Right cardiac atrium (tissue), 5 donors: ENCODE measurements at regions not wholly inside any gene's neighbourhood (a gene's known extent, or its start where the extent isn't known, plus 50 kb on each side); places are given as distances from the start of the nearest gene placed in this dataset.
"Not testable (repeated sequence)": the region's sequence is repeated elsewhere in the genome, so short reads cannot be mapped to it uniquely, and the experiment has no call there.

Experiments used
- ATAC-seq, 2 donors: fragments of 200-7000 bp; cut with Tn5 transposase; one replicate each; pipeline versions ENCODE4 v1.8.0 to v1.9.1; 2020; ENCODE audit warnings: moderate library complexity in 2 of 2, mild to moderate bottlenecking in 1 of 2
- DNase-seq, 3 donors: peaks; one replicate each; pipeline ENCODE4 v3.0.0-alpha.2; 2020
- H3K27ac ChIP-seq: one replicate; pipeline ENCODE4 v1.5.1; 2013; ENCODE audit warnings: mild to moderate bottlenecking, low read length, control low read depth, moderate library complexity
- H3K27me3 ChIP-seq: one replicate; pipeline ENCODE4 v1.6.1; 2013; ENCODE audit not compliant: control insufficient read depth, insufficient read depth
- H3K4me1 ChIP-seq: one replicate; pipeline ENCODE4 v1.6.1; 2013; ENCODE audit warnings: low read length; ENCODE audit not compliant: control insufficient read depth, insufficient read depth
- H3K4me3 ChIP-seq: one replicate; pipeline ENCODE4 v1.5.1; 2013; ENCODE audit warnings: low read length, control low read depth
- H3K9me3 ChIP-seq: one replicate; pipeline ENCODE4 v1.6.1; 2013; ENCODE audit warnings: low read length; ENCODE audit not compliant: control insufficient read depth
- WGBS: extraction: QIAGEN DNeasy Blood & Tissue Kit; methylation state at CpG from one replicate; pipeline ENCODE4 v1.1.7; 2013; 5-methylcytosine and 5-hydroxymethylcytosine counted together
- intact Hi-C, 4 donors: fragments of 100-400 bp; cut with DNase I; formaldehyde crosslinking; loops; one replicate each; pipeline versions ENCODE4 v1.11.0 to v1.14.0; 2022 to 2023
- donor health status: healthy with polysubstance abuse.
- donor health status: DM: no; HTN: yes; CAD: no.
- donor health status: DM: no; HTN: no; CAD: no.
- donor health status: DM: no; HTN: yes; CAD: no; lungs with severe emphysema.
- donor health status: DM: yes; HTN: yes; CAD: no.

DNA sequence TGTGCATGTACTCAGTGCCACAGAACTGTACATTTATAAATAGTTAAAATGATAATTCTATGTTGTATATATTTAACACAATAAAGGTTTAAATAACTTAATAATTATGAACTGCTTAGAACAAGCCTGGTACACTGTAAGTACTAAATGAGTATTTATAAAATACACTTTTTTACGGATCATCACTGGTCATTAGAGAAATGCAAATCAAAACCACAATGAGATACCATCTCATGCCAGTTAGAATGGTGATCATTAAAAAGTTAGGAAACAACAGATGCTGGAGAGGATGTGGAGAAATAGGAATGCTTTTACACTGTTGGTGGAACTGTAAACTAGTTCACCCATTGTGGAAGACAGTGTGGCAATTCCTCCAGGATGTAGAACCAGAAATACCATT is 74.4 kb upstream of the C3orf49 start:
- not testable (repeated sequence) for H3K4me1 ChIP-seq
- WGBS, result 85% methylated on average over 1 of the region's 1 CpG

DNA sequence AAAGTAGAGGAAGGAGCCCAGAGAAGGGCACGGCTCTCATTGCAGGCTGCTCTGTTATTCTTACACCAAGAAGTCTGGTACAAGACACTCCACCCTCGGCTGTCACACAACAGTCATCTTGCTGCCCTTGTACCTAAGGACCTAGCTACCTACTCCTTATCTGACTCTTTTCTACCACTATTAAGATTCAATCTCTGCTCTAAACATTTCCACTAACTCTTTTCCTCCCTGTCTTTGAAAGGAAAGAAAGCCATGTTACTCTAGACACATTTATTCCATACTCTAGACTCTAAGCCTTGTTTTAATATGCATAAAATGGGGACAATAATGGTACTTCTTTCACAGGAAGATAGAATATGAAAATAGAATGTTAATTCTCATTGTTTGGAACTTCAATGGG is 73.3 kb upstream of the C3orf49 start:
- H3K9me3 ChIP-seq, result no peaks in the 10 kb centered on the region
- no peaks in the 10 kb centered on the region for H3K4me1 ChIP-seq
- WGBS, result 74% methylated on average over 2 of the region's 2 CpGs
- no peak for DNase-seq
- intact Hi-C loops, result no loop called here
- H3K27me3 ChIP-seq, result no peaks in the 10 kb centered on the region
- no peak overlapping the region for H3K4me3 ChIP-seq
- H3K27ac ChIP-seq, result no peak overlapping the region
- ATAC-seq, result no peak

More for the DNA sequence above, 74.4 kb upstream of the C3orf49 start:
- H3K27ac ChIP-seq, H3K4me3 ChIP-seq, H3K27me3 ChIP-seq, ATAC-seq, H3K9me3 ChIP-seq, DNase-seq, intact Hi-C loops: not testable (repeated sequence)

DNA sequence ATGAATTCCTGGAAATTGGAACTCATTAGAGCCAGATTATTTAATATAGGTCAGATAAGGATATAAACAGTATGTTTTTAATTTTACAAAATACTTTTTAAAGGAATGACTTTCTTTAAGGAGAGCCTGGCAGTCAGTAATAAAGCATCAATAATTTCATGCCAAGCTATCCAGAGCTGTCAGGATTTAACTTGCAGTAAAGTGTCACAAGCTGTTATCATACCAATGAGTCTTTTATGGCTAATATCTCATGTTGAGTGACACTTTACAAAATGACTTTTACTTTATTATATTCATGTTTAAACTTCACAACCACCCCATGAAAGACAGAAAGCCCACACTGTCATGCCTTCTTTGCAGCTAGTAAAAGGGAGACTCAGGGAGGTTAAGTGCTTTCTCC is 72.9 kb upstream of the C3orf49 start:
- H3K27me3 ChIP-seq, result no peaks in the 10 kb centered on the region
- no peak overlapping the region for H3K4me3 ChIP-seq
- no peaks in the 10 kb centered on the region for H3K9me3 ChIP-seq
- DNase-seq, result no peak
- no peak overlapping the region for H3K27ac ChIP-seq
- intact Hi-C loops, result no loop called here
- ATAC-seq, result no peak
- no peaks in the 10 kb centered on the region for H3K4me1 ChIP-seq

DNA sequence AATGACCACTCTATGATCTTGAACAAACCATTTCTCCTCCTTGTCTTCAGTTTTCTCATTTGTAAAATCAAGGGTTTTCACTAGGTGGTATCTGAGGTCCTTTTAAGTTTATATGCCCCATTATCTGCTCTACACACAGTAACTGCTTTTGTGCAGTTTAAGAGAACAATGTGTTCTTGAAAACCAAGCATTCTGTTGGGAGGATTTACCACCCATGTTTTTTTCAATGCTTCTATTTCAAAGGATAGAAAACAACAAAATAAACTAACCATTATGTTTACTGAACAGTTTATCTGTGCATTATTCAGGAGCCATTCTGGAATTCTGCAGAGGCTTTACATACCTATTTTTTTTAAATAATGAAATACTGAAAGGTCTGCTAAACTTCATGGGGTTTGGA is 67.6 kb upstream of the C3orf49 start:
- Histone ChIP-seq H3K27ac (no peak overlapping the region), H3K4me3 (no peak overlapping the region), H3K27me3 (no peaks in the 10 kb centered on the region), H3K4me1 (no peaks in the 10 kb centered on the region), H3K9me3 (no peaks in the 10 kb centered on the region)
- DNase-seq, result no peak
- intact Hi-C loops, result no loop called here
- ATAC-seq, result no peak

DNA sequence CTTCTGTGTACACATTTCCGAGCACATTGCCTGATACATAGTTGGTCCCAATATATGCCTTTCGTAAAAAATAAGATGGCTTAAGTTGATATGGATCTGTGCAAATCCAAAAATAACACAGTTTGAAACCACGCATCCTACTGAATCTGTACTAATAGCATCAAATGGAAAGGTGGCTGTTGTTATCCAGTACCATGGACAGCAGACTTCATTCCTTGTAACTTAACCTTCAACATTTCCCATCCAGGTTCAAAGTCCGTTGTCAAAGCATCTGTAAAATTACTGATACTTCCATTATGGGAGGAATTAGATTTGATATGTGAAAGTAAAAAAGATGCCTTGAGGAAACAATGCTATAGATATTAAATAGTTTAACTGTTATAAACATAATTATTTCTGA is 65.5 kb upstream of the C3orf49 start:
- intact Hi-C loops, result no loop called here
- H3K4me1 ChIP-seq, result no peaks in the 10 kb centered on the region
- no peak for DNase-seq
- no peak overlapping the region for H3K27ac ChIP-seq
- WGBS, result 37% methylated on average over 4 of the region's 4 CpGs
- no peaks in the 10 kb centered on the region for H3K9me3 ChIP-seq
- H3K27me3 ChIP-seq, result no peaks in the 10 kb centered on the region
- H3K4me3 ChIP-seq, result no peak overlapping the region
- ATAC-seq, result no peak

DNA sequence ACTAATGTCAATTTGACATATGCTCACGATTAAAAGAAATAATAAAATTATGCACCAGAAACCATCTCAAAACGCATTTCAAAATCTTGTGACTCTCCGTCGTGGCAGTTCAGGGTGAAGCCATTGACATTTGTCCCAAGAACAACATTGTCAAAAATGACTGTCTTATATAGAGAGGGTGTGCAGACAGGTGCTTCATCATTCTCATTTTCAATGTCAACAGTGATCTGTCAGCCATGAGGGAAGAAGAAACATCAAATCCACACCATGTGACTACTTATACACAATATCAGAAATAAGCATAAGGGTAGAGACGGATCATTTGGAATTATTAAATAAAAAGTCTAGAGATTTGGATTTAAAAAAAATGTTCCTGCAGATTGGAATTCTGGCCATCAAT is 65.1 kb upstream of the C3orf49 start:
- no peak for ATAC-seq
- intact Hi-C loops, result no loop called here
- WGBS, result 33% methylated on average over 5 of the region's 5 CpGs
- Histone ChIP-seq H3K4me3 (no peak overlapping the region), H3K27ac (no peak overlapping the region), H3K9me3 (no peaks in the 10 kb centered on the region), H3K4me1 (no peaks in the 10 kb centered on the region), H3K27me3 (no peaks in the 10 kb centered on the region)
- no peak for DNase-seq

DNA sequence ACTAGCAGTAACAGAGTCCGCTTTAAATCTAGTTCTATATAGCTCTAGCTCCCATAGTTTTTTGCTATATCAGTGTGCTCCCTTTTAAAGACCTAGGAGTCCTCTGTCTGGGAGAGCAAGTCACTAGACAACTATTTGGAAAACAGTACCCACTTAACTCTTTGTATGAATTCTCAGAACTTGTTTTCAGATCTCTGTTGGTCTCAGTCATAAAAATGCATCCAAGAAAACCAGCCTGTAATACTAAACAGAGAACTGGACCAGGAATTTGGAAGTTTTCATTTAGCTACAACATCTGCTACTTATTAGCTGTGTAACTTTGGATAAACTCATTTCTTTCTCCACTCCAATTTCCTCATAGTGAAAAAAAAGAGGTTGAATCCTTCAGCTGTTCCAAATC is 56.9 kb upstream of the C3orf49 start:
- DNase-seq (no peak), ATAC-seq (no peak)
- H3K9me3 ChIP-seq, result no peaks in the 10 kb centered on the region
- H3K4me3 ChIP-seq, result no peak overlapping the region
- H3K27ac ChIP-seq, result no peak overlapping the region
- H3K4me1 ChIP-seq, result no peaks in the 10 kb centered on the region
- H3K27me3 ChIP-seq, result no peaks in the 10 kb centered on the region
- 82% methylated on average over 1 of the region's 1 CpG for WGBS
- intact Hi-C loops, result no loop called here

DNA sequence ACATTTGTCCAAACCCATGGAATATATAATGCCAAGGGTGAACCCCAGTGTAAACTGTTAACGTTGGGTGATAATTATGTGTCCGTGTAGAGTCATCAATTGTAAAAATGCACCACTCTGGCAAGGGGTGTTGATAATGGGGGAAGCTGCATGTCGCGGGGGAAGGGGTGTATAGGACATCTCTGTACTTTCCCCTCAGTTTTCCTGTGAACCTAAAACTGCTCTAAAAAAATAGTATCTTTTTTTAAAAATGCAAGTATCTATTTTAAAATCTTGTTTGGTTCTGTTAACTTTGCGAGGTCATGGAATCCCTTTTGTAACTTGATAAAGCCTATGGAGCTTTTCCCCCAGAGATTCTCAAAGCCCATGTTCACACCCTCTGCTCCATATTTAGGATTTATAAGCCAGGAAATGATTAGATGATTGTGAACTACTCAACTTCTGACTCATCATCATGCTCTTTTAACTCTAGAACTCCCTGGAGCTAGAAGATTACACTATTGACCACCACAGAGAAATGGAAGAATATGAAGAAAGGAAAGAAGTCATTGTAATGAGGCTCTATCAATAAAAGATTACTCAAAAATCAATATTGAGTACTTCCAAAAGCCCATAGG is 56.1 kb upstream of the C3orf49 start:
- ATAC-seq (no peak), DNase-seq (no peak)
- no peaks in the 10 kb centered on the region for H3K9me3 ChIP-seq
- H3K27ac ChIP-seq, result no peak overlapping the region
- no peaks in the 10 kb centered on the region for H3K4me1 ChIP-seq
- WGBS, result 43% methylated on average over 5 of the region's 5 CpGs
- intact Hi-C loops, result no loop called here
- no peaks in the 10 kb centered on the region for H3K27me3 ChIP-seq
- no peak overlapping the region for H3K4me3 ChIP-seq

DNA sequence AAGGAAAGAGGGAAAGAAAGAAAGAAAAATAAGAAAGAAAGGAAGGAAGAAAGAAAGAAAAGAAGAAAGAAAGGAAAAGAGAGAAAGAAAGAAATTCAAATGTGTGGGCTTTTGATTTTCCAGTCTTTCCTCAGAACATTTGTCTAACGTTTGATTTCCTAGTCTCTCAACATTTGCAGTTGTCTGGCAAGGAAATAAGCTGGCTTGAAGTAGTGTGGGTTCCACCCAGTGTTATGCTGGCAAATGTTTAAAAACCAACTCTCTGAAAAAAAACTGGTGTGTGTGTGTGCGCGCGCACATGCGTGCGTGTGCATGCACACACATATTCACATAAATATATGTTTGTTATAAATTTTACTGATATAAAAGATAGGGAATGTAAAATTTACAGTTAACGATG is 54.6 kb upstream of the C3orf49 start:
- no peaks in the 10 kb centered on the region for H3K9me3 ChIP-seq
- no peak overlapping the region for H3K4me3 ChIP-seq
- ATAC-seq, result no peak
- no peaks in the 10 kb centered on the region for H3K4me1 ChIP-seq
- 77% methylated on average over 7 of the region's 7 CpGs for WGBS
- no peak for DNase-seq
- H3K27me3 ChIP-seq, result no peaks in the 10 kb centered on the region
- intact Hi-C loops, result no loop called here
- no peak overlapping the region for H3K27ac ChIP-seq

DNA sequence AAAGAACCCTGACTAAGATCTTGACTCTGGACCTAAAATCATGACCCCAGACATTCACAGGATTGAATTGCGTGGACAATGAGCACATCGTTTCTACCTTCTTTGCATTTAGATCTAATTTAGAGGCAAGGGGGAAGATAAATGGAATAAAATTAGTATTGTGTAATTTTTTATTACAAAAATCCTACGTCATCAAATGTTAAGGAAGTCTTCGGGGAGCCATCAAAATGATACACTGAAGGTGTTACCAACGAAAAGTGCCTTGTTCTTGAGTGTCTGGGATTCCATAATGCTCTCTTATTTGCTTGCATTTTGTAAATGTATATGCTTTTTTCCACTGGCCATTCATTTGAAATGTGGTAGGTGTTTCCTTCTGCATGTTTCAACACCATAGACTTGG is 52.8 kb upstream of the C3orf49 start:
- no peak for DNase-seq
- intact Hi-C loops, result no loop called here
- WGBS, result 86% methylated on average over 5 of the region's 5 CpGs

DNA sequence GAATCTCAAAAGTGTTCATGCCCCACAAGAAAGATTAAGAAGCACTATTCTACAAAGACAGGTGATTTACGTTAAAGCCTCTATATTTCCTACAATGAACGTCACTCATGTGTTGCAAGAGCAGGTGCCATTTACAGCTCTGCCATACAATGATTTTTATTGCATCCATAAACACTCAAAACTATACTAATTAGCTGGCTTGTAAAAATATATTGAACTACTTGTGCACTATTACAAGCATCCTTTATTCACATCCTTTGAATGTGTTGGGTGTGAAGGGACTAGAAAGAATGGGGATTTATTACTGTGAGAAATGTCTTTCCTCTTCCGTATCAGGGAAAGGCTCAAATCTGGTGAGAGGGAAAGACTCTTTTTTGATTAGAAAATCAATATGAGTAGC is 50.7 kb upstream of the C3orf49 start:
- H3K9me3 ChIP-seq, result no peaks in the 10 kb centered on the region
- H3K27me3 ChIP-seq, result no peaks in the 10 kb centered on the region
- DNase-seq, result no peak
- no peaks in the 10 kb centered on the region for H3K4me1 ChIP-seq
- no peak overlapping the region for H3K27ac ChIP-seq
- H3K4me3 ChIP-seq, result no peak overlapping the region
- intact Hi-C loops, result no loop called here
- ATAC-seq, result no peak
- WGBS, result 79% methylated on average over 3 of the region's 3 CpGs

More for the DNA sequence above, 52.8 kb upstream of the C3orf49 start:
- no peaks in the 10 kb centered on the region for H3K27me3 ChIP-seq
- H3K9me3 ChIP-seq, result no peaks in the 10 kb centered on the region
- no peaks in the 10 kb centered on the region for H3K4me1 ChIP-seq
- no peak for ATAC-seq
- H3K4me3 ChIP-seq, result no peak overlapping the region
- no peak overlapping the region for H3K27ac ChIP-seq

DNA sequence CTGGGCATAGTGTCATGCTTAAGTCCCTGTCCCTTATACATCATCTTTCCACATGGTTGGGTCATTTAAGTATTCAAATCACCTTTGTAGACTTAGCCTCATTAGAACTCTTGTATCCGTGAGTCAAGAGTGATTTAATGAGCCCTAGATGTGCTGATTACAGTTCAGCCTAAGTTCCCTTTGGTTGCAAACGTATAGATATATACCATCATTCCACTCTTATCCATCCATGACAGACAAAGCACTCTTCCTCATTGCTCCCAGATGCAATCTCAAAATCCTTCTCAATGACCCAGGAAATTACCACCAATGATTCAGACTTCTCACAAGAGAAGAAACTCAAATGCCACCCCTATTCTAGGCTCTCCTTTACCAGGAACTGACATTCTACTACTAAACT is 50.2 kb upstream of the C3orf49 start:
- intact Hi-C loops, result no loop called here
- Histone ChIP-seq H3K4me1 (no peaks in the 10 kb centered on the region), H3K4me3 (no peak overlapping the region), H3K27ac (no peak overlapping the region), H3K27me3 (no peaks in the 10 kb centered on the region), H3K9me3 (no peaks in the 10 kb centered on the region)
- DNase-seq (no peak), ATAC-seq (no peak)
- WGBS, result 48% methylated on average over 2 of the region's 2 CpGs
